GM12874 (cell line): ENCODE measurements at regions not wholly inside any gene's neighbourhood (a gene's known extent, or its start where the extent isn't known, plus 50 kb on each side); places are given as distances from the start of the nearest gene placed in this dataset.

Experiments
- TF ChIP-seq, protein P1 (sequence below): IDR thresholded peaks from 2 replicates; pipeline ENCODE4 v1.5.1; 2011; ENCODE audit warnings: low read depth, mild to moderate bottlenecking, control low read depth, low read length, moderate library complexity; ENCODE audit not compliant: insufficient read depth

DNA sequence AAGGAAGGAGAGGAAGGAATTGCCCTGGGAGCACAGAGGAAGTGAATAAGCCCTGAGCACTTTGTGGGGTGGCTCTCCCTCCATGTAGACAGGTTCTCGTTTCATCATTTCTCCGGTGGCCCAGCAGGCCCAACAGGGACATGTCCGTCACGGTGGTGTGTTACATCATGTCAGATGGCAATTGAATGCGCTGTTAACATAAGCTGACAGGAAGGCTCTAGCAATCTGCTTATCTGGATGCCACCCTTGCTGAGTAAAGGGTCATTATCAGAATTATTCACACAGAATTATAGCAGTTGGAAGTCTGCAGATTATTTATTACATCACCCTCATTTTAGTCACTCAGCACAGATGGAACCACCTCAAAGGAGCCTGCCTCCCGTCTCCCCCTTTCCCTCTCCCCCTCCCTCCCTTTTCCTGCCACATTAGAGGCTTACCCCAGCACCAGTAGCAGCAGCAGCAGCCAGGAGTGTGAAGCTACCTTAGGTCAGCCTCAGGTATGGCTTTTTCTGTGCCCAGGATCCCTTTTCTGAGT, 124.3 kb upstream of the TRIM2 start:
- TF ChIP-seq, protein P1, sequence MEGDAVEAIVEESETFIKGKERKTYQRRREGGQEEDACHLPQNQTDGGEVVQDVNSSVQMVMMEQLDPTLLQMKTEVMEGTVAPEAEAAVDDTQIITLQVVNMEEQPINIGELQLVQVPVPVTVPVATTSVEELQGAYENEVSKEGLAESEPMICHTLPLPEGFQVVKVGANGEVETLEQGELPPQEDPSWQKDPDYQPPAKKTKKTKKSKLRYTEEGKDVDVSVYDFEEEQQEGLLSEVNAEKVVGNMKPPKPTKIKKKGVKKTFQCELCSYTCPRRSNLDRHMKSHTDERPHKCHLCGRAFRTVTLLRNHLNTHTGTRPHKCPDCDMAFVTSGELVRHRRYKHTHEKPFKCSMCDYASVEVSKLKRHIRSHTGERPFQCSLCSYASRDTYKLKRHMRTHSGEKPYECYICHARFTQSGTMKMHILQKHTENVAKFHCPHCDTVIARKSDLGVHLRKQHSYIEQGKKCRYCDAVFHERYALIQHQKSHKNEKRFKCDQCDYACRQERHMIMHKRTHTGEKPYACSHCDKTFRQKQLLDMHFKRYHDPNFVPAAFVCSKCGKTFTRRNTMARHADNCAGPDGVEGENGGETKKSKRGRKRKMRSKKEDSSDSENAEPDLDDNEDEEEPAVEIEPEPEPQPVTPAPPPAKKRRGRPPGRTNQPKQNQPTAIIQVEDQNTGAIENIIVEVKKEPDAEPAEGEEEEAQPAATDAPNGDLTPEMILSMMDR = no peak

DNA sequence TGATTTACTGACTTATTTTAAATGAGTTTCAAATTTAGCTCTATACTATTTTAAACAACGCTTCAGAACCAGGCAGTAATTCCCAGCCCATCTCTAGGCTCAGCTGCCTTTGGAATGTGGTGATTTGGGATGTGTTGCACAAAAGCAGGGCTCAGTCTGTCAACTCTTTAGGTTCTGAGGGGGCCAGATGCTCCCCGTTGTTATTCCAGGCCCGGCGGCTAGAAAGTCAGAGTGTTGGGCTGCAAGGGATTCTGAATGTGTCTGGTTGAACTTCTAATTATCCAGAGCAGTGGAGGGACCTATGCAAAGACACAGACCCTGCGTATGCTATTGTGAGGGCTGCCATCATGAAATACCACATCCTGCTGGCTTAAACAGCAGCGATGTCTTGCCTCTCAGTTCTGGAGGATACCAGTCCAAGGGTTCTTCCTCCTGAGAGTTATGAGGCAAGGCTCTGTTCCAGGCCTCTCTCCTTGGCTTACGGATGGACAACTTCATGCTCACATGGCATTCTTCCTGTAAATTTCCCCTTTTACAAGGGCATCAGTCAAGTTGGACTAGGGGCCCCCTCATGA, 123.2 kb upstream of the TRIM2 start:
- TF ChIP-seq, protein P1 = no peak

DNA sequence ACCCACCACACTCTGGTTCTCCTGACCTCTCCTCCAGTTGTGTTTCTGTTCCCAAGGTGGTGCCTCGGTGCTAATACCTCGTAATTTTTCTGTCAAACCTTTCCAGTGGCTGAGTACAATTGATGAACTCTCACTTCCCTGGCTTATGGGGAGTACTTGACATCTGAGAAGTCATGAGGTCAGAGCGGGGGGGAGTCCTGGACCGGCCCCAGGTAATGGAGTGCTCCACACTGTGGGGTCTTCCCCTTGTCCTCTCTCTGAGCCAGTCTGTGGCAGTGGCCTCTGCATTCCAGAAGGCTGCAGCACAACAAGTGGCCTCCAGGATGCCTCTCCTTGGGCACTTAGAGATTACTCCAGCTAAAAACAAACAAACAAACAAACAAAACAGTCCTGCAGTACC, 122.5 kb upstream of the TRIM2 start:
- TF ChIP-seq, protein P1 = no peak

DNA sequence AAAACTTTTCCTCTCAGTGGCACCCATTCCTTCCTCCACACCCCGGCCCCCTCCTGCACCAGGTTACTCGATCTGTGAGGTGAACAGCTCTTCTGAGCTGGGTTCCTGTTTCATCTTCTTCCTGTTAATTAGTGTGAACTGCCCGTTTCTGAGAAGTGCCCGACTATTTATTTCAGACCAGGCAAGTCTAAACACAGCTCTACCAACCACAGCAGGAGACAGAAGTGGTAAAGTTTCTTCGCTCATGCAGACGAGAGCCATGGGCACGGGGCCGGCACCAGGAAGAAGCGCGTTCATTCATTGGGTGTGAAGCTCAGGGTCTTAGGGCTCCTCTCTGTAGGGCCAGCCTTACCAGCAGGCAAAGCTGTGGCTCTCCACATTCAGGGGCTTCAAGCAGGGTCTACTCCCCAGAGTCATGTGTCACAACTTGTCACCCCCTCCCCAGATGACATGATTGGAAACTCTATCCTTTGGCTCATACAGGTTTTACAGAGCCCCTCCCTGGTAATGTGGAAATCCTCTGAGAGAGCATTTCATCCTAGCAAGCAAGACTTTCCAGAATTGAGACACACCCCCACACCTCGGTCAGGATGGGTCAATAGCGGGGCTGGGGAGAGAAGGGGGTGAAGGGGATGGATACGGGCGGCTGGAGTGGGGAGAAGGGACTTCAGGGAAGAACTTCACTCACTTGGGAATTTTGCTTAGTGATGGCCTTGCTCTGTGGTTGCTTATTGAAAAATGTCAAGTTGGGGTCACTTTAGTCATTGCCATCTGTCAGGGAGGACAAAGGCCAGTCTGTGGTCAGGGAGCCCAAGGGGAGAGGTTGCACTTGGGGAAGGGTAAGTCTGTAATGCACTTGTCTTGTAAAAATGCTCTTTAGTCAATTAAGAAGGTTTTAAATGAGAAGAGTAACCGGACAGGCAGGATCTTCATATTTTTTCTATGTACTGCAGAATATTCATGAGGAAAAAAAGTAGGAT, 121.6 kb upstream of the TRIM2 start:
- TF ChIP-seq, protein P1 = no peak

DNA sequence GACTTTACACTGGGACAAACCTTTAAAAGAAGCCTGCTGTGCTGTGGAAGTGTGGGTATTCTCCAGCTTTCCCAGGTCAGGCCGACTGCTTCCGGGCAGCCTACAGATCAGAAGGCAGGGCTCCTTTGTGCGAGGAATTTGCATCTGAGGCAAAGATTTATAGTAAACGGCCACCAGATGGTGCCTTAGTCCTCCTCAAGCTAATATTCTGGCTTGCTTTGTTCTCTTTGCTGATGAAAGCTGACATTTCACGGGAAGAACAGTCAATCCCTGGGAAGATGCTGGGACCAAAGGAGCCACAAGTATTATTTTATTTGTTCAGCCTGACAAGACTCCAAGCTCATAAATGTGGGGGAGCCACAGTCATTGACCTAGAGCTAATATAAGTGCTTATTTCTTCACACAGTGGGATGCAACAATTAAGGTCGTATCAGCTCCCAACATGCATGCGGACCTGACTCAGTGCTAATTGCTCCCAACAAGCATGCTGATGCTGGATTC, 120.7 kb upstream of the TRIM2 start:
- TF ChIP-seq, protein P1 = peak; percentile 53

DNA sequence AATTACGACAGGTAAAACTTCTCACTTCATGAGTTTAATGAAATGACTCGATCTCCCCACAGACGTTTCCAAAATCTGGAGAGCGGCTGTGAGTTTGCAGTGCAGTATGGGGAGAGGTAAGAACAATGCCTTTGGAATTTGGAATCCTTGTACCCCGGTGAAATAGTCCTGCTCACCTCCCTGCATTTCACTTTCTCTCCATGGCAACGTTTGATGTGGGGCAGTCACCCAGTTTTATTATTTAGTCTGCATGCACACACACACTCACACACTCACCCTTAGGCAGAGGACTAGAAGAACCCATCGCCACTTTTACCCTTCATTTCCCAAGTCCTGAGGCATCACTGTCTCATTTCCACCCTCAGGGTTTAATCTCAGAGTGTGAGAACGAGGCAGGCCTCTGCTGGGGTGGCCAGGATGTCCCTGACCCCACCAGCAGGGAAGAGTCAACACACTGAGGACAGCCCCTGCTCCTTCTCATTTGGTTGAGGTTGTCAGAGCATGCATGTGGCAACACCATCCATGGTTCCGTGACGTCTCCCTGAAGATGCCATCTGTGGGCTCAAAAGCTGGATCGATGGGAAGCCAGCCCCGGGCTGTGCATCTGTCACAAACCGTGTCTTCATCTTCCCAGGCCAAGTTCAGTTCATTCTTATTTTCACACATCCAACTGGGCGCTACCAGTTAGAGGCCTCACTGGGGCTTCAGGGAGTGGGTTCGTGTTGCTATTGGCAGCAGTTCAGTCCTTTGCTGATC, 119.8 kb upstream of the TRIM2 start:
- TF ChIP-seq, protein P1 = no peak

DNA sequence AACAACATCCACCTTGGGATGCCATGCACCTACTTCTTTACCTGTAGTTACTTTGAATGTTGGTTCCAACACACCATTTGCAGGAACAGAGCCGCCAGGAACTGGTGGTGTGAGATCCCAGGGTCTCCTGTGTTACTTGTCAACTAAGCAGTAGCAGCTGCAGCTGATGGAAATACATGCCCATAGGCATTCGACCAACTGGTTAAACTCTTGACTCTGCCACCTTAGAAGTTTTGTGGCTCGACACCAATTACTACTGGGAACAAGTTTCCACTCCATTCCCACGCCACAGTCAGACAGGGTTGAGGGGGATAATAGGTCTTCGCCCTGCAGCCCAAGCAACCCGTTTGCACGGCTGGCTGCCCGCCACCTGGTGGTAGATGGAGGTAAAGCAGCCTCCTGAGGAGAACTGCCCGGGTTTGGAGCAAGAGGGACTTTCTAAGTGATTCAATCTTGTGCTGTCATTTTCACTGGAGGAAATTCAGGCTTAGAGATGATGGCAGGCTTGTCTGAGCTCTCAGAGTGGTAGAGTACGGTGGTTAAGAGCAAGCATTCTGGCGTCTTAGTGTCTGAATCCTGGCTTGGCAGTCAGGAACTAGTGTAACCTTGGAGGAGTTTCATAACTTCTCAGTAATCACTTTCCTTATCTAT, 119.1 kb upstream of the TRIM2 start:
- TF ChIP-seq, protein P1 = peak; percentile 95
